Activated naive CD8-positive, alpha-beta T cell (primary cell): ENCODE measurements at regions not wholly inside any gene's neighbourhood (a gene's known extent, or its start where the extent isn't known, plus 50 kb on each side); places are given as distances from the start of the nearest gene placed in this dataset.
"Not testable (repeated sequence)": the region's sequence is repeated elsewhere in the genome, so short reads cannot be mapped to it uniquely, and the experiment has no call there.

Source experiments
- H3K27ac Mint-ChIP-seq: one replicate; pipeline ENCODE4 v1.8.0; 2021; ENCODE audit warnings: mixed read lengths
- H3K27me3 Mint-ChIP-seq: one replicate; pipeline ENCODE4 v1.8.0; 2021; ENCODE audit warnings: mixed read lengths
- H3K36me3 Mint-ChIP-seq: one replicate; pipeline ENCODE4 v1.8.0; 2021; ENCODE audit warnings: mixed read lengths
- H3K4me1 Mint-ChIP-seq: one replicate; pipeline ENCODE4 v1.8.0; 2021; ENCODE audit warnings: low read depth, mixed read lengths
- H3K4me3 Mint-ChIP-seq: one replicate; pipeline ENCODE4 v1.8.0; 2021; ENCODE audit warnings: mild to moderate bottlenecking, mixed read lengths
- H3K9me3 Mint-ChIP-seq: one replicate; pipeline ENCODE4 v1.8.0; 2021; ENCODE audit warnings: low read depth, mixed read lengths

GRCh38 chr1:96519851-96520578 is 201.6 kb upstream of the PTBP2 start:
- H3K36me3 Mint-ChIP-seq, result no peaks in the 10 kb centered on the region
- H3K27ac Mint-ChIP-seq, result no peak overlapping the region

GRCh38 chr1:96520579-96520947 is 201.0 kb upstream of the PTBP2 start:
- Mint-ChIP-seq H3K9me3 (no peaks in the 10 kb centered on the region), H3K4me1 (no peaks in the 10 kb centered on the region), H3K4me3 (no peak overlapping the region), H3K27ac (no peak overlapping the region), H3K27me3 (no peaks in the 10 kb centered on the region), H3K36me3 (no peaks in the 10 kb centered on the region)

More at GRCh38 chr1:96519851-96520578, 201.6 kb upstream of the PTBP2 start:
- no peaks in the 10 kb centered on the region for H3K27me3 Mint-ChIP-seq
- no peak overlapping the region for H3K4me3 Mint-ChIP-seq
- H3K9me3 Mint-ChIP-seq, result no peaks in the 10 kb centered on the region
- H3K4me1 Mint-ChIP-seq, result no peaks in the 10 kb centered on the region

GRCh38 chr1:96521010-96521409 is 200.6 kb upstream of the PTBP2 start:
- Mint-ChIP-seq H3K27ac (no peak overlapping the region), H3K4me3 (no peak overlapping the region), H3K27me3 (no peaks in the 10 kb centered on the region), H3K36me3 (no peaks in the 10 kb centered on the region), H3K4me1 (no peaks in the 10 kb centered on the region), H3K9me3 (no peaks in the 10 kb centered on the region)

- Mint-ChIP-seq H3K36me3 (no peaks in the 10 kb centered on the region), H3K27me3 (no peaks in the 10 kb centered on the region), H3K9me3 (no peaks in the 10 kb centered on the region), H3K4me1 (no peaks in the 10 kb centered on the region), H3K27ac (no peak overlapping the region), H3K4me3 (no peak overlapping the region)
Observed at GRCh38 chr1:96521994-96522760, 199.4 kb upstream of the PTBP2 start.

- H3K27me3 Mint-ChIP-seq, result no peaks in the 10 kb centered on the region
Observed at GRCh38 chr1:96522927-96523326, 198.7 kb upstream of the PTBP2 start.

GRCh38 chr1:96524100-96524499 is 197.5 kb upstream of the PTBP2 start:
- no peaks in the 10 kb centered on the region for H3K27me3 Mint-ChIP-seq
- peaks cover 16% of the 10 kb centered on the region for H3K9me3 Mint-ChIP-seq
- H3K4me3 Mint-ChIP-seq, result no peak overlapping the region
- no peak overlapping the region for H3K27ac Mint-ChIP-seq
- H3K36me3 Mint-ChIP-seq, result peaks cover 2% of the 10 kb centered on the region
- no peaks in the 10 kb centered on the region for H3K4me1 Mint-ChIP-seq

More at GRCh38 chr1:96522927-96523326, 198.7 kb upstream of the PTBP2 start:
- Mint-ChIP-seq H3K9me3 (peaks cover 4% of the 10 kb centered on the region), H3K4me3 (no peak overlapping the region), H3K27ac (no peak overlapping the region), H3K36me3 (no peaks in the 10 kb centered on the region), H3K4me1 (no peaks in the 10 kb centered on the region)

GRCh38 chr1:96525657-96526557 is 195.7 kb upstream of the PTBP2 start:
- Mint-ChIP-seq H3K27me3 (no peaks in the 10 kb centered on the region), H3K4me3 (no peak overlapping the region), H3K4me1 (no peaks in the 10 kb centered on the region), H3K9me3 (peaks cover 16% of the 10 kb centered on the region), H3K36me3 (peaks cover 2% of the 10 kb centered on the region), H3K27ac (no peak overlapping the region)

- H3K27me3 Mint-ChIP-seq, H3K36me3 Mint-ChIP-seq, H3K4me1 Mint-ChIP-seq, H3K4me3 Mint-ChIP-seq, H3K27ac Mint-ChIP-seq: not testable (repeated sequence)
- H3K9me3 Mint-ChIP-seq, result peaks cover 16% of the 10 kb centered on the region
Observed at GRCh38 chr1:96528672-96529071, 192.9 kb upstream of the PTBP2 start.

GRCh38 chr1:96533820-96534219 is 187.8 kb upstream of the PTBP2 start:
- no peak overlapping the region for H3K27ac Mint-ChIP-seq
- H3K36me3 Mint-ChIP-seq, result peaks cover 2% of the 10 kb centered on the region
- no peaks in the 10 kb centered on the region for H3K4me1 Mint-ChIP-seq
- H3K4me3 Mint-ChIP-seq, result no peak overlapping the region
- peaks cover 2% of the 10 kb centered on the region for H3K27me3 Mint-ChIP-seq
- H3K9me3 Mint-ChIP-seq, result peaks cover 3% of the 10 kb centered on the region

- no peaks in the 10 kb centered on the region for H3K4me1 Mint-ChIP-seq
- H3K27ac Mint-ChIP-seq, result no peak overlapping the region
- peaks cover 2% of the 10 kb centered on the region for H3K27me3 Mint-ChIP-seq
- H3K36me3 Mint-ChIP-seq, result no peaks in the 10 kb centered on the region
- H3K4me3 Mint-ChIP-seq, result no peak overlapping the region
- H3K9me3 Mint-ChIP-seq, result no peaks in the 10 kb centered on the region
Observed at GRCh38 chr1:96536581-96536980, 185.0 kb upstream of the PTBP2 start.

- no peaks in the 10 kb centered on the region for H3K36me3 Mint-ChIP-seq
- H3K9me3 Mint-ChIP-seq, result no peaks in the 10 kb centered on the region
- H3K27me3 Mint-ChIP-seq, result peaks cover 2% of the 10 kb centered on the region
- H3K4me1 Mint-ChIP-seq, result no peaks in the 10 kb centered on the region
- no peak overlapping the region for H3K4me3 Mint-ChIP-seq
- H3K27ac Mint-ChIP-seq, result no peak overlapping the region
Observed at GRCh38 chr1:96538111-96538641, 183.4 kb upstream of the PTBP2 start.

GRCh38 chr1:96538883-96539282 is 182.7 kb upstream of the PTBP2 start:
- Mint-ChIP-seq H3K36me3 (no peaks in the 10 kb centered on the region), H3K9me3 (no peaks in the 10 kb centered on the region), H3K4me1 (no peaks in the 10 kb centered on the region), H3K27ac (no peak overlapping the region), H3K27me3 (peaks cover 2% of the 10 kb centered on the region), H3K4me3 (no peak overlapping the region)

GRCh38 chr1:96541491-96541890 is 180.1 kb upstream of the PTBP2 start:
- Mint-ChIP-seq H3K9me3 (no peaks in the 10 kb centered on the region), H3K4me1 (no peaks in the 10 kb centered on the region), H3K27me3 (no peaks in the 10 kb centered on the region), H3K27ac (no peak overlapping the region), H3K36me3 (no peaks in the 10 kb centered on the region), H3K4me3 (no peak overlapping the region)

- H3K36me3 Mint-ChIP-seq, result no peaks in the 10 kb centered on the region
- no peaks in the 10 kb centered on the region for H3K27me3 Mint-ChIP-seq
- H3K9me3 Mint-ChIP-seq, result no peaks in the 10 kb centered on the region
- H3K4me1 Mint-ChIP-seq, result no peaks in the 10 kb centered on the region
- H3K4me3 Mint-ChIP-seq, result no peak overlapping the region
- H3K27ac Mint-ChIP-seq, result no peak overlapping the region
Observed at GRCh38 chr1:96544051-96544830, 177.3 kb upstream of the PTBP2 start.
